MG63 (cell line): ENCODE measurements at regions not wholly inside any gene's neighbourhood (a gene's known extent, or its start where the extent isn't known, plus 50 kb on each side); places are given as distances from the start of the nearest gene placed in this dataset.

ENCODE experiments used
- DNase-seq: peaks from one replicate; pipeline ENCODE4 v3.0.0-alpha.2; 2020
- H3K27me3 ChIP-seq: fragments of 250-450 bp; sonication (Bioruptor Pico); 2 replicates; pipeline ENCODE4 v1.5.1; 2020; ENCODE audit warnings: mild to moderate bottlenecking, moderate library complexity
- H3K36me3 ChIP-seq: fragments of 250-450 bp; sonication (Bioruptor Pico); 2 replicates; pipeline ENCODE4 v1.5.1; 2020; ENCODE audit warnings: mild to moderate bottlenecking, moderate library complexity
- H3K4me3 ChIP-seq: fragments of 250-450 bp; sonication (Bioruptor Pico); 2 replicates; pipeline ENCODE4 v1.5.1; 2020; ENCODE audit warnings: mild to moderate bottlenecking, moderate library complexity
- H3K9me3 ChIP-seq: fragments of 250-450 bp; sonication (Bioruptor Pico); 2 replicates; pipeline ENCODE4 v1.5.1; 2020; ENCODE audit warnings: mild to moderate bottlenecking, moderate library complexity

DNA sequence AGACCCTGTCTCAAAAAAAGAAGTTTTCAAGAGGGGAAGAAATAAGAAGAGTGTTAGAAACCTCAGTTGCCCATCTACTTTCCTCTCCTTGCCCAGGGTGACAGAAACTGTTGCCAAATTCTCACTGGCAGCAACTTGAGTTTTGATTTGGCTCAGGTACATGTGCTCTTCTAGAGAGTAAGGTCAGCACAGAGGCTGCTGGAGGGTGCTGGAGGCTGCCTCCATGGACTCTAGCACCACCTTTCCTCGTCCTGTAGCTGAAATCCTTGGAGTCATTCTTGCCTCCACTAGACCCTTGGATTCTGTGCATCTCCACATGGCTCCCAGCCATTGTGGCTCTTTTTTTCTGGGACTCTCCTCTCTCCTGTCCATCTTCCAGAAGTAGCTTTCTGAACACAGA is 149.1 kb downstream of the TM9SF2 start:
- Histone ChIP-seq H3K4me3 (no peak overlapping the region), H3K36me3 (no peaks in the 10 kb centered on the region), H3K27me3 (no peaks in the 10 kb centered on the region), H3K9me3 (no peaks in the 10 kb centered on the region)
- DNase-seq, result no peak

DNA sequence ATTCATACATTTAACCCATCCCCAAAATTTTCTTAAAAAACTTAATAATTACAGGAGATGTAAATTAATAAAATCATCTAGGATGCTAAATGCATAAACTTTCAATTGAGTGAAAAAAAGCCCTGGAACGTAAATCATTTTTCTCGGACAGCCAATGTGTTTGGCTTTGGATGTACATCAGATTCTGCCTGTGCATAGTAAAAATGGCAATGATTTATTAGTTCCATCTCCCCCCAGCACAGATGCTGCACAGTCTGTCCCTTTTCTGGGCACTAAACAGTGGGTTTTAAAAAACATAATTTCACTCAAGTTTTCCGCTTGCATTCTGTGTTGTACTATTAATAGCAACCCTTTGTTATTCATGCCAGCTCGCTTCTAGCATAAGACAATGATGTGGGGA is 147.7 kb downstream of the TM9SF2 start:
- H3K36me3 ChIP-seq, result no peaks in the 10 kb centered on the region
- DNase-seq, result no peak
- no peaks in the 10 kb centered on the region for H3K9me3 ChIP-seq
- no peak overlapping the region for H3K4me3 ChIP-seq
- H3K27me3 ChIP-seq, result no peaks in the 10 kb centered on the region

DNA sequence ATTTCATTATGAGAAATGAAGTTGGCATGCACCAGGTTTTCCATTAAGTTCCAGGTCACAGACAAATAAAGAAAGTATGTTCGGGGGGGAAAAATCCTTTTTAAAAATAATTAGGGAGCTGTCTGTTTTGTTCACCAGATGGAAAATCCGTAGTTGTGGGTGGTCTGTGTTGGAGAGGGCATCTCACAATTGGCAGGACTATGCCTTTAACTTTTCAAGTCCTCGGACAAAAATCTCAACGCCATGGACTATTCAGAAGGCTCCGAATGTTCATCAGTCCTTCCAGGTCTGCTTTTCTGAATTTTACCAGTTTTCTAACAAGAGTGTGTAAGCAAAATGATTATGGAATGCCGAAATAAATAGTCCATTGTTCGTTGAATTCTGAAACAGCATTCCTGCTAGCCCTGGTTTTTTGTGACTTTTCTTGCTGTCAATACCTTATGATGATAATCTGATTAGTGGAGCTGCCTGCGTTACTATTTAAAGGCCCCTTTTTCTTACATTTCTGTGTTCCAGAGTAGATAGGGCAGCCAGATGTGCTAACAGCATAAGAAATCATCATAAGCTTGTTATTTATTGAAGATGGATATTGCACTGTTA is 146.9 kb downstream of the TM9SF2 start:
- no peaks in the 10 kb centered on the region for H3K27me3 ChIP-seq
- no peaks in the 10 kb centered on the region for H3K9me3 ChIP-seq
- no peak for DNase-seq
- no peaks in the 10 kb centered on the region for H3K36me3 ChIP-seq
- H3K4me3 ChIP-seq, result no peak overlapping the region

DNA sequence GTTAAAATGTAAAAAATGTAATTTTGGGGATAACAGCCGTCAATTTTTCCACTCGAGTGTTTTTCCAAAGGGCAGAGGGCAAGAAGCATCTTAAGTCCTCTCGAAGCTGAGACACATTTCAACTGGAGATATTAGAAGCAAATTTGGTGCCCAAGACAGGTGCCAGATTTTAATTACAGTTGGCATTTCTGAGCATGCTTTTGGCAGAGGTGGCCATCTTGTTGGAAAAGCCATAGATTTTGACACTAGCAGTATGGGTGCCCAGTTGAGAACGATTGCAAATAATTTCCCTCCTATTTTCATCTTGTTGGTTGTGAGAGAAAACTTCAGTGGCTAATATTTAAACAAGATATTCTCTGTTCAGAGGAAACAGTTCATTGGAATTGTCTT is 146.3 kb downstream of the TM9SF2 start:
- DNase-seq, result no peak
- Histone ChIP-seq H3K9me3 (no peaks in the 10 kb centered on the region), H3K4me3 (no peak overlapping the region), H3K36me3 (no peaks in the 10 kb centered on the region), H3K27me3 (no peaks in the 10 kb centered on the region)

DNA sequence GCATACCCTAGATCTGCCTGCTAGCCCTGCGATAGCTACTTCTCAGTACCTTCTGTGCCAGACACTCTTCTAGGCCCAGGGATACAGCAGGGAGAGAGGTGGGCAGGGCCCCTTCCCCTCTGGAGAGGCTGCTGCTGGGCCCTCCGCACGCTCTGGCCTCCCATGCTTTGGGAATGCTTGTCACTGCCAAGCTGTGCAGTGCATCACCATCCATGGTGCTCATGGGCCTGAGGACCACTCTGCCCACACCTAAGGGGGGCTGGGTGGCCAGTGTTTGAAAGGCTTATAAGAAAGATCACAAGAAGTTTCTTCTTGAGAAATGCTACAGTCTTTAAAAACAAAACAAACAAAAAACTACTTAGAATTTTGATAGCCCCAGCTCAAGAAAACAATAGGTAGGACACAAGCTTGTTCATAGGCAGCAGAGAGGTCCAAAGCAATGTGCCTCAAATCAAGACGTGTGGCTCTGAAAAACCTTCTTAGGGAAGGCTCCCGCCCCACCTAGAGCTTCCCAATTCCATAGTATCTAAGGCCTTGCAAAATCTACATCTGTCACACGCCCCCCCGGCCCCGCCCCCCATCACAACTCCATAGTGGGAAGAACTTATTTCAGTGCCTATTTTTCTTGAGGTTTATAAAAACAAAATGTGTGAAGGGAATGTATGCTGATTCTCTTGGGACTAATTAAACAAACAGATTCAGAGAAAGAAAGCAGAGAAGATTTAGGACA is 145.8 kb downstream of the TM9SF2 start:
- DNase-seq, result no peak
- Histone ChIP-seq H3K36me3 (no peaks in the 10 kb centered on the region), H3K27me3 (no peaks in the 10 kb centered on the region), H3K9me3 (no peaks in the 10 kb centered on the region), H3K4me3 (no peak overlapping the region)

DNA sequence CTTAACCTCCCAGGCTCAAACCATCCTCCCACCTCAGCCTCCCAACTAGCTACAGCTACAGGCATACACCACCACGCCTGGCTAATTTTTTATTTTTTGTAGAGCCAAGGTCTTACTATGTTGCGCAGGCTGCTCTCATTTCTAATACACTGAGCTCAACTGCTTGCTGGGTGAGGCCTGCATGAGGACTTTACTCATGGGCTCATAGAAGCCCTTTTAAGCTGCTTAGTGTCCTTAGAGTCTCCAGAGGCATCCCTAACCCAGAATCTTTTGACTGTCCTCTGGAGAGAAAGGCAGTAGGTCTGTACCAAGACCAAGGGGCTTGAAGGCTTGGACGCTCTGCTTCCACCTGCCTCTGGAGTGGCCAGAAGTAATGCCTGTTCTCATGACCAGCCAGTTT is 141.6 kb downstream of the TM9SF2 start:
- no peaks in the 10 kb centered on the region for H3K27me3 ChIP-seq
- H3K4me3 ChIP-seq, result no peak overlapping the region
- no peaks in the 10 kb centered on the region for H3K36me3 ChIP-seq
- no peak for DNase-seq
- no peaks in the 10 kb centered on the region for H3K9me3 ChIP-seq

DNA sequence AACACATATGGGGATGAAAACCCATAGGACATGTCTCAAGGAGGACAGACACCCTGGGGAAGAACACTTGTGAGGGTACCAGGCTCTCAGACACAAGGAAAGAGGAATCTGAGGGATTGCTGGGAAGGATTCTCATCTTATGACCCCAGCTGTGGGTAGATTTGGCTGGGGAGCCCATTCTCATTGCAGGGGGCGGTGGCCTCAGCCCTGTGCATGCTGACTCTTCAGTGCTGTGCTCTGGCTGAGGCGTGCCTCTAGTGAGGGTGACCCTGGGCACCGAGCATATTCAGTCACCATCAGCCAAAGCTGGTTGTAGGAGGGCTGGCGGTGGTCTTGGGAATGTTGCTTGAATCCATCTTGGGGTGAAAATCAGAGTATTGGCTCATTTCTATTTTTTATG is 140.7 kb downstream of the TM9SF2 start:
- no peak for DNase-seq
- no peaks in the 10 kb centered on the region for H3K9me3 ChIP-seq
- no peaks in the 10 kb centered on the region for H3K36me3 ChIP-seq
- H3K27me3 ChIP-seq, result no peaks in the 10 kb centered on the region
- no peak overlapping the region for H3K4me3 ChIP-seq

DNA sequence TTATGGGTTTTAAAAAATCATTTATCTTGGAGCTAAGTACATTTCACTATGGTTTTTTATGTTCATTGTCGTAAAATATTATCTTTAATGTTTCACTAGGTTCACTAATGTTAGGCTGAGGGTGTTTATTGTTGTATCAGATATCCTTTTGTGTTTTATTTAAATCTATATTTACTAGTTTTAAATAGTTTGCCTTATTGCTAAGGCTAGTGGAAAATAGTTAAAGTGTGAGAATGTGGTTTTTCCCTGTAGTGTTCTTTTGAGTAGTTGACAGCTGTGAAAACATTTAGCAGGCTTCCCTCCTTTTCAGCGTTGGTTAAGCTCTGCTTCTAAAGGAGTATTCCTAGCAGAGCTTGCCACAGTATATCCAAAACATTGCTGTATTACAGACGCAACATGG is 139.0 kb downstream of the TM9SF2 start:
- DNase-seq, result no peak
- H3K4me3 ChIP-seq, result no peak overlapping the region
- H3K9me3 ChIP-seq, result no peaks in the 10 kb centered on the region
- no peaks in the 10 kb centered on the region for H3K27me3 ChIP-seq
- no peaks in the 10 kb centered on the region for H3K36me3 ChIP-seq

DNA sequence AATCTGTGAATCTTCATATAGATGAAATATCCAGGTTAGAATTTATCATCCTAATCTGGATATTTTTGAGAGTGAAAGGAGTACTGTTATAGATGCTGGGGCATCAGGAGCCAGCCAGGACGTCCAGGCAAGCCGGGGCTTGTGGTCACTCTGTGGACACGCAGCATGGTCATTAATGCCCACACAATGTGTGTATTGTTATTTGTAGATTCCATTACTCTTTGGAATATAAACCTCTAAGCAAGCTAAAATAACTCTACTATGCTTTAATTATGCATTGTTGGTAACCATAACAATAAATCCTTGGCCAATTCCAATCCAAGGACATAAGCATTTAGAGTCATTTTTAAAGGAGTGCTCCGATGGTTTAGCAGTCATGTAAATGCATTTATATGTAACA is 137.9 kb downstream of the TM9SF2 start:
- H3K9me3 ChIP-seq, result no peaks in the 10 kb centered on the region
- no peaks in the 10 kb centered on the region for H3K27me3 ChIP-seq
- DNase-seq, result no peak
- H3K36me3 ChIP-seq, result no peaks in the 10 kb centered on the region
- H3K4me3 ChIP-seq, result no peak overlapping the region

DNA sequence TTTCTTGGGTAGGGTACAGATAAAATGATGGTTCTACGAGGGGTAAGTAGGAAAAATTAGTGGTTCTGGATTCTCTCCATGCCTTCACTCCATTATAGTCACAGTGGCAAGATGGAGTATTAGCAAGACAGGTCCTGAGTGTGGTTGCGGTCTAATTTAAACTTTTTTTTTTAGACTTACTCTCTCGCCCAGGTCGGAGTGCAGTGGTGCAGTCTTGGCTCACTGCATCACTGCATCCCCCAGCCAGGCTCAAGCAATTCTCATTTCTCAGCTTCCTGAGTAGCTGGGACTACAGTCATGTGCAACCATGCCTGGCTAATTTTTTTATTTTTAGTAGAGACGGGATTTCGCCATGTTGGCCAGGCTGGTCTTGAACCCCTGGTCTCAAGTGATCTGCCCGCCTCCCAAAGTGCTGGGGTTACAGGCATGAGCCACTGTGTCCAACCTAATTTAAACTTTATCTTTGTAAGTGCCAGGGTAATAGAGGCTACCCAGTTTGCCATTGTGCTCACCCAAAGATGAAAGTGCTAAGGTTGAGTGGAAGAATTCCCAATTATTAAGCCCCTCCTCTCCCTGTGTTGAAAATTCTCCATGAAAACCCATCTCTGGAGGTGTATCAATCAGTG is 135.6 kb downstream of the TM9SF2 start:
- no peak for DNase-seq
- H3K36me3 ChIP-seq, result no peaks in the 10 kb centered on the region
- H3K27me3 ChIP-seq, result no peaks in the 10 kb centered on the region
- H3K9me3 ChIP-seq, result no peaks in the 10 kb centered on the region
- no peak overlapping the region for H3K4me3 ChIP-seq

DNA sequence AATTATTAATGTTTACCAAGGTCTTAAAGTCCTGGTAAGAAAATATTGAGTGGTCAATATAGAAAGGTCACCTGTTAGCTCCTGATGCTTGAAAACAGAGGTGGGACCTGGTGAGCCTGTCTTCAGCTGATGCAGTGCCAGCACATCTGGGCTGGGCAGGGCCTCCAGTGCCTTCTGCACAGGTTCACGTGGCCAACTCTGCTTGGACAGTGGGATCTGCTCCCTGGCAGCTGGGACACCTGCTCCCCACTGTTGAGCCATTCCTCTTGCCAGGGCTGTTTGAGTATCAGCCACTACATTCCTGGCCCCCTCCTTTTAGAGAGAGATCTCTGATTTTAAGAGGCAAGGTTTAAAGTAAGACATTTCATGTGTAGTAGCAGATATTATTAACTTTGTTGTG is 135.0 kb downstream of the TM9SF2 start:
- H3K9me3 ChIP-seq, result no peaks in the 10 kb centered on the region
- DNase-seq, result no peak

DNA sequence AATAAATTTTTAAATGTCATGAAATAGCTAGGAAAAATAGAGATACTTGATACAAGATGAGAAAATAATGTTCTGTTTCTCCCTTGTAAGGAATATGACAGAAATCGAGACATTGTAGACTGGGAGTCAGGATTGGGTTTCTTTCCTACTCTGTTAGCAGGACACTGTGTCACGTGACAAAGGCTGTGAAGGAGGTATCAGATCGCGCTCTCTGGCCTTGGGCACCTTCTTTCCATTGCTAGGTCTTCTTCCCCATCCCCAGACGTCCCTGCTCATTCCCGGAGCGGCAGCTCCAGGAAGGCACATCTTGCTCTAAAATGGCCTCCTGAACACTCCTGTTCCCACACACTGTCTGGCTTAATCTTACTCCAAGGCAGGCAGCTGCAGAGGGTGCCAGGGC is 133.4 kb downstream of the TM9SF2 start:
- Histone ChIP-seq H3K36me3 (no peaks in the 10 kb centered on the region), H3K9me3 (no peaks in the 10 kb centered on the region), H3K27me3 (no peaks in the 10 kb centered on the region), H3K4me3 (no peak overlapping the region)
- no peak for DNase-seq

More for the DNA sequence above, 135.0 kb downstream of the TM9SF2 start:
- Histone ChIP-seq H3K36me3 (no peaks in the 10 kb centered on the region), H3K27me3 (no peaks in the 10 kb centered on the region), H3K4me3 (no peak overlapping the region)

DNA sequence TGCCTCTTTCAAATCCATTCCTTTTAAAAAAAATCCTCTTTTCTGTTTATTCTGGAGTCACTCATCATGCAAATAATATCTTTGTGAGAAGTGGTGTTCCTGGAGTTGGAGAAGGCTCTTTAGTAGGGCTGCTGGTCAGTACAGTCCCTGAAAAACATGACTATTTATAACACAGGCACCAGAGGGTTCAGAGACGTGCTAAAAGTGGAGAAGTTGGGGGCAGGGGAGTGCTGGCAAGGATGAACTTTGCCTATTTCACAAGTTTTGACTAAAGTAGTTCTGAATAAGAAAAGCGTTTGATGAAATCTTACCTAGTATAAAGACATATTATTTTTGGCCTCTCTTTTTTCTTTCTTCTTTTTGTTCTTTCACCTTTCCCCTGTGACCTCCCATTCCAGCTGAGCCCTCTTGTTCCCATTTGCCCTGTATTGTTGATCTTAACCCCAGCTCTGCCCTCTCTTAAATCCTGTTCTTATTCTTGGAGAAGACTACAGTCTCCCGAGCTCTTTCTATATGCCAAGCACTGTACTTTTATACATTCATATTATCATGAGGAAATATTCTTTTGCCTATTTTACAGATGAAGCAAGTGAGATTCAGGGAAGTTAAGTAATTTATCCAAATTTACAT is 129.1 kb downstream of the TM9SF2 start:
- H3K9me3 ChIP-seq, result no peaks in the 10 kb centered on the region
- H3K36me3 ChIP-seq, result no peaks in the 10 kb centered on the region
- no peaks in the 10 kb centered on the region for H3K27me3 ChIP-seq
- no peak for DNase-seq
- no peak overlapping the region for H3K4me3 ChIP-seq

DNA sequence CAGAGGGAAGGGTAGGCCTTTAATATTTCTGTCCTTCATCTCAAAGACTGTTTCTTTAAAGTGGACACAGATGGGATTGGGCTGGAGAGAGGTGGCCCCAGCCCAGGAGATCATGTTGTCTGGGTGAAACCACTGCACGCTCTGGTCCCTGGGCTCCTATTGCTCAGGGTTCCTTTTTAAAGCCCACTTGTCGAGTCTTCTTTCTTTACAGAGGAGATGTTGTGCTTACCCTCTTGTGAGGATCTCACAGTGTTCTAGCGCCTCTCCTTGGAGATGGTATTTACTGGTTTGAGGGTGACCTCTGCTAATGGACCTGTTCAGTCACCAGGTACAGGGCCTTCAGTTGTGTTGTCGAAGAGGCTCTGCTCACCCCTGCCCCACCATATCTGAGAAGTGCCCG is 128.4 kb downstream of the TM9SF2 start:
- no peaks in the 10 kb centered on the region for H3K36me3 ChIP-seq
- no peak for DNase-seq

DNA sequence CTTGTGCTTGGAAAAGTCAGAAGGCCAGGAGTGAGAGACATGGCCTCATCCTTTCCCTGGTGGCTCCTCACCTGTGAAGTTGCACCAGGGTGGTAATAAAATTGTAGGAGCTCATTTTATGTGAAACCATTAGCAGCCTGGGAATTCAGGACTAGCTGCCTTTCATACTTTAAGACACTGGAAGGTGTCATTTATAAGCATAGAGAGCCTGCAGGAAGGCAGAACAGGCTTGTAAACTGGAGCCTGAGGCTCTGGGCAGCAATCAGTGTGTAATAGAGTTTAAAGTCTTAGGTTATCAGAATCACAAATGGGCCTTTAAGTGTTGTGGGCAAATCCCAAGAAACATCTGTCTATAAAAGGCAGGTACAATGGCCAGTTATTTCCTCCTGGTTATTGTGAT is 127.2 kb downstream of the TM9SF2 start:
- H3K36me3 ChIP-seq, result no peaks in the 10 kb centered on the region
- no peaks in the 10 kb centered on the region for H3K9me3 ChIP-seq
- no peaks in the 10 kb centered on the region for H3K27me3 ChIP-seq
- no peak overlapping the region for H3K4me3 ChIP-seq
- DNase-seq, result no peak

More for the DNA sequence above, 128.4 kb downstream of the TM9SF2 start:
- H3K4me3 ChIP-seq, result no peak overlapping the region
- H3K9me3 ChIP-seq, result no peaks in the 10 kb centered on the region
- no peaks in the 10 kb centered on the region for H3K27me3 ChIP-seq

DNA sequence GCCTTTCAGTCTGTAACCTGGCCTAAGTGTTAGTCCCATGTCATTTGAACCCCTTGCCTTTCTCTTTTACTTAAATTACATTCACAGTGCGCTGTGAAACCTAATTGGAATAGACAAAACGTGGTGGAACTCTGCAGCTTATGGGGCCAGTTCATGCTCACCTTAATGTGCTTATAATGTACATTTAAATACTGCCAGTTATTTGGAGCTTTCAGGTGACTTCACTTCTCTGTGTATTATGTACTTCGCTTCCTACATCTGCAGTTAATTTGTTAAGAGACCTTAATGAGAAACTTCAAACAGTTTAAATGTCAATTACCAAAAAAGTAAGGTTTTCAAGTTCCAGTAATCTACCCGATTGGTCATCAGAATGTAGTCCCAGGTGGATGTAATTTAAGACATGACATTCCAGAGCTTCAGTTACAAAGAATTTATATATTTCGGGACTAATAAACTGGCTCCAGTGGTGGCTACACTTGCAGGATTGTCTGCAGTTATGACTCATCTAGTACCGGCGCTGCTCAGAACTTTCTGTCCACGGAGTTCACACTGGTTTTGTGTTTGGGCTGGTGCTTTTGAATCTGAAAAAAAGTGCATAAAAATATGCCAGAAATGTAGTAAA is 125.3 kb downstream of the TM9SF2 start:
- Histone ChIP-seq H3K27me3 (no peaks in the 10 kb centered on the region), H3K4me3 (no peak overlapping the region), H3K9me3 (no peaks in the 10 kb centered on the region), H3K36me3 (no peaks in the 10 kb centered on the region)
- peak; percentile 31 for DNase-seq

DNA sequence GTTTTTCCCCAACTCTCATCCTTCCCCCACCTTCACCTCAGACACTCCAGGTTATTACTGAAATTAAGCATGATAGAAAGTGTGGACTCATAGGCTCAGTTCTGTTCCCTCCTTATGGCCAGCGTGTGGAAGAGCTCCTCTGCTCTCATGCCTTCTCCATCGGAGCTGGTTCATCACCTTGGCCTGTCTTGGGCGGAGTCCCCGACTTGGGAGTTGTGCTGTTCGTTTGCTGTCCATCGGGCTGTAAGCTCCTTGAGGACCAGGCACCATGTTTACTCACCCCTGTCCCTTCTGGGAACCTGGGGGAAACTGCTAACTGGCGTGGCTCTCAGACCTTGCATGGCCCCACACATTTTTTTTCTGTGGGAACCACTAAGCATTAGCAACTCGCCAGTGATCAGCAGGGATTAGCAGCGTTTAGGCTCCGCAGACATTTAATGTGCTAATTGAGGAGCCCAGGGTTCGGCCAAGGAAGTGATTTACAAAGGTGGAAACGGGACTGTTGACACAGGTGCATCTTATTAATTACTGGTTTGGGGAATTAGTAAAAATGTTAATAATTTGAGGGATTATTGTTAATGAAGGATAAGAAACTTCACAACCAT is 123.8 kb downstream of the TM9SF2 start:
- no peak for DNase-seq
- no peak overlapping the region for H3K4me3 ChIP-seq
- H3K27me3 ChIP-seq, result no peaks in the 10 kb centered on the region
- no peaks in the 10 kb centered on the region for H3K36me3 ChIP-seq
- no peaks in the 10 kb centered on the region for H3K9me3 ChIP-seq
